ENCODE measurements at regions not wholly inside any gene's neighbourhood (a gene's known extent, or its start where the extent isn't known, plus 50 kb on each side); places are given as distances from the start of the nearest gene placed in this dataset.

DNA sequence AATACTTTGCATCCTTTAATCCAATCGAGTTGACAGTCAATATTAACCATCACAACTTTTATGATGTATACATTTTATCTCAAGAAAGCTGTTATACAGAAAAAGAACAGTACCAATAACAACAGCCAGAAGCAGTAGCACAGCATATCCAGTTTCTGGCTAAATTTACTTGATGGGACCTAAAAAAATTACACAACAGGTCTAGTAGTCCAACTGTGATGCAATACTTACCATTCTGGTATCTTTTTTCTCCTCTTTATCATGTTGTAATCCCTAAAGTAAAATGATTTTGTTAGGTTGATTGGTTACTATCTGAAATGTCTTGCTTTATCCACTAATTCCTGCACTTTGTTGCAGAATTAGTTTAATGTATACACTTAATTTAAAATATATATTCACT lies 1150.6 kb downstream of the FAT4 start:
- 0% methylated on average over 1 of the region's 1 CpG for WGBS (ENCODE audit: insufficient coverage, insufficient replicate concordance, low lambda C conversion rate, missing lambda C conversion rate)
- DNase-seq (ENCODE audit: low read depth, low spot score) (no peak), ATAC-seq (no peak), FAIRE-seq (no peak)
- Histone ChIP-seq H3K36me3 (ENCODE audit: control insufficient read depth in 2 of 2, insufficient read depth in 2 of 2, low read length in 1 of 2) (no peaks in the 10 kb centered on the region), H3K9ac (ENCODE audit: control insufficient read depth, insufficient read depth, low read length) (no peak overlapping the region), H3K4me2 (ENCODE audit: control insufficient read depth, insufficient read depth) (no peak overlapping the region), H4K20me1 (ENCODE audit: control insufficient read depth, insufficient read depth) (no peaks in the 10 kb centered on the region), H3K27me3 (replicated peaks in 1 of 2; ENCODE audit: control insufficient read depth in 2 of 2, insufficient read depth in 2 of 2, low read length in 1 of 2) (no peaks in the 10 kb centered on the region), H3K4me1 (ENCODE audit: control insufficient read depth, insufficient read depth, low read length) (no peaks in the 10 kb centered on the region), H3K4me3 (no peak overlapping the region), H3K9me3 (replicated peaks; ENCODE audit: control insufficient read depth, insufficient read depth, low read length) (no peaks in the 10 kb centered on the region), H2AFZ (ENCODE audit: control insufficient read depth, low read depth, low read length) (no peak overlapping the region), H3K79me2 (ENCODE audit: control insufficient read depth, insufficient read depth, low read length) (no peaks in the 10 kb centered on the region), H3K27ac (ENCODE audit: control insufficient read depth, insufficient read depth) (no peak overlapping the region)
- ChIA-PET SMC1A (ENCODE audit: uncharacterized antibody, unreplicated experiment) (interaction anchor here (1.9 kb wide), 1 partner anchor 11 kb away, joined by 4 read pairs; no protein-coding TSS in a partner anchor), RAD21 (ENCODE audit: unreplicated experiment) (no interaction called here), POLR2A (no interaction called here), CTCF (no interaction called here)
- intact Hi-C loops (cut with micrococcal nuclease; ENCODE audit: unreplicated experiment) (no loop called here), in situ Hi-C loops (cut with MboI) (no loop called here)
- TF ChIP-seq STAT1 (conservative IDR thresholded peaks at IDR 0.05) (no peak), PAX8 (IDR thresholded peaks at IDR 0.05) (no peak), CREB1 (IDR thresholded peaks at IDR 0.05; ENCODE audit: low read depth) (no peak), PML (IDR thresholded peaks at IDR 0.05; ENCODE audit: low read length) (no peak), CREM (IDR thresholded peaks at IDR 0.05; ENCODE audit: low read depth) (no peak), JUNB (IDR thresholded peaks at IDR 0.05) (no peak), ETV6 (conservative IDR thresholded peaks at IDR 0.05 in 1 of 2, IDR thresholded peaks at IDR 0.05 in 1 of 2; ENCODE audit: borderline replicate concordance in 1 of 2, low read depth in 1 of 2) (no peak), TCF3 (IDR thresholded peaks at IDR 0.05; ENCODE audit: borderline replicate concordance, insufficient read depth, low read depth, low read length) (no peak), NFYB (IDR thresholded peaks at IDR 0.05; ENCODE audit: insufficient read depth, low read depth, low read length) (no peak), RAD51 (IDR thresholded peaks at IDR 0.05) (no peak), WRNIP1 (IDR thresholded peaks at IDR 0.05; ENCODE audit: borderline replicate concordance, low read depth, low read length) (no peak), NFYA (IDR thresholded peaks at IDR 0.05; ENCODE audit: borderline replicate concordance, low read depth, low read length) (no peak), BACH1 (IDR thresholded peaks at IDR 0.05; ENCODE audit: borderline replicate concordance) (no peak), KAT2A (conservative IDR thresholded peaks at IDR 0.05; ENCODE audit: control insufficient read depth, low read depth, low read length) (no peak), ZSCAN29 (IDR thresholded peaks at IDR 0.05) (no peak), BCL11A (IDR thresholded peaks at IDR 0.05; ENCODE audit: low read depth, low read length) (no peak)
- TF ChIP-seq, protein P1, sequence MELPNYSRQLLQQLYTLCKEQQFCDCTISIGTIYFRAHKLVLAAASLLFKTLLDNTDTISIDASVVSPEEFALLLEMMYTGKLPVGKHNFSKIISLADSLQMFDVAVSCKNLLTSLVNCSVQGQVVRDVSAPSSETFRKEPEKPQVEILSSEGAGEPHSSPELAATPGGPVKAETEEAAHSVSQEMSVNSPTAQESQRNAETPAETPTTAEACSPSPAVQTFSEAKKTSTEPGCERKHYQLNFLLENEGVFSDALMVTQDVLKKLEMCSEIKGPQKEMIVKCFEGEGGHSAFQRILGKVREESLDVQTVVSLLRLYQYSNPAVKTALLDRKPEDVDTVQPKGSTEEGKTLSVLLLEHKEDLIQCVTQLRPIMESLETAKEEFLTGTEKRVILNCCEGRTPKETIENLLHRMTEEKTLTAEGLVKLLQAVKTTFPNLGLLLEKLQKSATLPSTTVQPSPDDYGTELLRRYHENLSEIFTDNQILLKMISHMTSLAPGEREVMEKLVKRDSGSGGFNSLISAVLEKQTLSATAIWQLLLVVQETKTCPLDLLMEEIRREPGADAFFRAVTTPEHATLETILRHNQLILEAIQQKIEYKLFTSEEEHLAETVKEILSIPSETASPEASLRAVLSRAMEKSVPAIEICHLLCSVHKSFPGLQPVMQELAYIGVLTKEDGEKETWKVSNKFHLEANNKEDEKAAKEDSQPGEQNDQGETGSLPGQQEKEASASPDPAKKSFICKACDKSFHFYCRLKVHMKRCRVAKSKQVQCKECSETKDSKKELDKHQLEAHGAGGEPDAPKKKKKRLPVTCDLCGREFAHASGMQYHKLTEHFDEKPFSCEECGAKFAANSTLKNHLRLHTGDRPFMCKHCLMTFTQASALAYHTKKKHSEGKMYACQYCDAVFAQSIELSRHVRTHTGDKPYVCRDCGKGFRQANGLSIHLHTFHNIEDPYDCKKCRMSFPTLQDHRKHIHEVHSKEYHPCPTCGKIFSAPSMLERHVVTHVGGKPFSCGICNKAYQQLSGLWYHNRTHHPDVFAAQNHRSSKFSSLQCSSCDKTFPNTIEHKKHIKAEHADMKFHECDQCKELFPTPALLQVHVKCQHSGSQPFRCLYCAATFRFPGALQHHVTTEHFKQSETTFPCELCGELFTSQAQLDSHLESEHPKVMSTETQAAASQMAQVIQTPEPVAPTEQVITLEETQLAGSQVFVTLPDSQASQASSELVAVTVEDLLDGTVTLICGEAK (IDR thresholded peaks at IDR 0.05; ENCODE audit: borderline replicate concordance): no peak
- TF ChIP-seq, protein P2, sequence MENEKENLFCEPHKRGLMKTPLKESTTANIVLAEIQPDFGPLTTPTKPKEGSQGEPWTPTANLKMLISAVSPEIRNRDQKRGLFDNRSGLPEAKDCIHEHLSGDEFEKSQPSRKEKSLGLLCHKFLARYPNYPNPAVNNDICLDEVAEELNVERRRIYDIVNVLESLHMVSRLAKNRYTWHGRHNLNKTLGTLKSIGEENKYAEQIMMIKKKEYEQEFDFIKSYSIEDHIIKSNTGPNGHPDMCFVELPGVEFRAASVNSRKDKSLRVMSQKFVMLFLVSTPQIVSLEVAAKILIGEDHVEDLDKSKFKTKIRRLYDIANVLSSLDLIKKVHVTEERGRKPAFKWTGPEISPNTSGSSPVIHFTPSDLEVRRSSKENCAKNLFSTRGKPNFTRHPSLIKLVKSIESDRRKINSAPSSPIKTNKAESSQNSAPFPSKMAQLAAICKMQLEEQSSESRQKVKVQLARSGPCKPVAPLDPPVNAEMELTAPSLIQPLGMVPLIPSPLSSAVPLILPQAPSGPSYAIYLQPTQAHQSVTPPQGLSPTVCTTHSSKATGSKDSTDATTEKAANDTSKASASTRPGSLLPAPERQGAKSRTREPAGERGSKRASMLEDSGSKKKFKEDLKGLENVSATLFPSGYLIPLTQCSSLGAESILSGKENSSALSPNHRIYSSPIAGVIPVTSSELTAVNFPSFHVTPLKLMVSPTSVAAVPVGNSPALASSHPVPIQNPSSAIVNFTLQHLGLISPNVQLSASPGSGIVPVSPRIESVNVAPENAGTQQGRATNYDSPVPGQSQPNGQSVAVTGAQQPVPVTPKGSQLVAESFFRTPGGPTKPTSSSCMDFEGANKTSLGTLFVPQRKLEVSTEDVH (IDR thresholded peaks at IDR 0.05; ENCODE audit: low read depth, partially characterized antibody): no peak
- TF ChIP-seq, protein P3, sequence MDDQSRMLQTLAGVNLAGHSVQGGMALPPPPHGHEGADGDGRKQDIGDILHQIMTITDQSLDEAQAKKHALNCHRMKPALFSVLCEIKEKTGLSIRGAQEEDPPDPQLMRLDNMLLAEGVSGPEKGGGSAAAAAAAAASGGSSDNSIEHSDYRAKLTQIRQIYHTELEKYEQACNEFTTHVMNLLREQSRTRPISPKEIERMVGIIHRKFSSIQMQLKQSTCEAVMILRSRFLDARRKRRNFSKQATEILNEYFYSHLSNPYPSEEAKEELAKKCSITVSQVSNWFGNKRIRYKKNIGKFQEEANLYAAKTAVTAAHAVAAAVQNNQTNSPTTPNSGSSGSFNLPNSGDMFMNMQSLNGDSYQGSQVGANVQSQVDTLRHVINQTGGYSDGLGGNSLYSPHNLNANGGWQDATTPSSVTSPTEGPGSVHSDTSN (IDR thresholded peaks at IDR 0.05; ENCODE audit: insufficient replicate concordance, low read depth, low read length): no peak
- BruUV-seq (replicated peaks): no TSS peak
